Esophagus muscularis mucosa (tissue), 3 donors: ENCODE measurements at regions not wholly inside any gene's neighbourhood (a gene's known extent, or its start where the extent isn't known, plus 50 kb on each side); places are given as distances from the start of the nearest gene placed in this dataset.

Experiments used
- POLR2A ChIP-seq: fragments of 450-650 bp; IDR thresholded peaks from one replicate; pipeline ENCODE4 v1.6.1; 2017; ENCODE audit warnings: antibody characterized with exemption, moderate library complexity, mild to moderate bottlenecking, low read depth
- POLR2AphosphoS5 ChIP-seq, 2 donors: sonication (generic); formaldehyde crosslinking; IDR thresholded peaks; one replicate each; pipeline ENCODE4 v1.6.1; 2017; ENCODE audit warnings: antibody characterized with exemption in 2 of 2
- TF ChIP-seq, protein P1 (sequence below), 3 experiments: fragments of 200-600 bp in 2 of 3; fragments of 450-650 bp in 1 of 3; sonication (generic) in 2 of 3; IDR thresholded peaks; one replicate each; pipeline ENCODE4 v1.5.1; 2017 to 2019; ENCODE audit warnings: antibody characterized with exemption in 3 of 3, mild to moderate bottlenecking in 2 of 3, moderate library complexity in 1 of 3

- TF ChIP-seq, protein P1, sequence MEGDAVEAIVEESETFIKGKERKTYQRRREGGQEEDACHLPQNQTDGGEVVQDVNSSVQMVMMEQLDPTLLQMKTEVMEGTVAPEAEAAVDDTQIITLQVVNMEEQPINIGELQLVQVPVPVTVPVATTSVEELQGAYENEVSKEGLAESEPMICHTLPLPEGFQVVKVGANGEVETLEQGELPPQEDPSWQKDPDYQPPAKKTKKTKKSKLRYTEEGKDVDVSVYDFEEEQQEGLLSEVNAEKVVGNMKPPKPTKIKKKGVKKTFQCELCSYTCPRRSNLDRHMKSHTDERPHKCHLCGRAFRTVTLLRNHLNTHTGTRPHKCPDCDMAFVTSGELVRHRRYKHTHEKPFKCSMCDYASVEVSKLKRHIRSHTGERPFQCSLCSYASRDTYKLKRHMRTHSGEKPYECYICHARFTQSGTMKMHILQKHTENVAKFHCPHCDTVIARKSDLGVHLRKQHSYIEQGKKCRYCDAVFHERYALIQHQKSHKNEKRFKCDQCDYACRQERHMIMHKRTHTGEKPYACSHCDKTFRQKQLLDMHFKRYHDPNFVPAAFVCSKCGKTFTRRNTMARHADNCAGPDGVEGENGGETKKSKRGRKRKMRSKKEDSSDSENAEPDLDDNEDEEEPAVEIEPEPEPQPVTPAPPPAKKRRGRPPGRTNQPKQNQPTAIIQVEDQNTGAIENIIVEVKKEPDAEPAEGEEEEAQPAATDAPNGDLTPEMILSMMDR (IDR thresholded peaks at IDR 0.05): no peak
- TF ChIP-seq POLR2AphosphoS5 (IDR thresholded peaks at IDR 0.05): no peak
- TF ChIP-seq POLR2A: no peak
These were observed 71.8 kb downstream of the KPNA2 start for GRCh38 chr17:68107373-68107772.
